Stomach smooth muscle (tissue), 2 donors: ENCODE measurements at regions not wholly inside any gene's neighbourhood (a gene's known extent, or its start where the extent isn't known, plus 50 kb on each side); places are given as distances from the start of the nearest gene placed in this dataset.
"Not testable (repeated sequence)": the region's sequence is repeated elsewhere in the genome, so short reads cannot be mapped to it uniquely, and the experiment has no call there.

Source experiments
- H3K27ac ChIP-seq: one replicate; pipeline ENCODE4 v1.7.0; 2013; ENCODE audit warnings: mild to moderate bottlenecking, low read length, inconsistent platforms
- H3K27me3 ChIP-seq, 2 donors: one replicate each; pipeline ENCODE4 v1.7.0; 2013; ENCODE audit warnings: low read length in 2 of 2; ENCODE audit not compliant: insufficient read depth in 2 of 2, control insufficient read depth in 1 of 2
- H3K36me3 ChIP-seq, 2 donors: one replicate each; pipeline ENCODE4 v1.7.0; 2013; ENCODE audit warnings: low read length in 2 of 2; ENCODE audit not compliant: control insufficient read depth in 2 of 2, insufficient read depth in 2 of 2
- H3K4me1 ChIP-seq: one replicate; pipeline ENCODE4 v1.7.0; 2013; ENCODE audit warnings: low read length; ENCODE audit not compliant: control insufficient read depth, insufficient read depth
- H3K4me3 ChIP-seq, 2 donors: one replicate each; pipeline ENCODE4 v1.7.0; 2013; ENCODE audit warnings: low read length in 2 of 2
- H3K9ac ChIP-seq, 2 donors: one replicate each; pipeline ENCODE4 v1.7.0; 2013; ENCODE audit warnings: low read length in 2 of 2, mild to moderate bottlenecking in 1 of 2
- H3K9me3 ChIP-seq, 2 donors: one replicate each; pipeline ENCODE4 v1.7.0; 2013; ENCODE audit warnings: low read length in 2 of 2; ENCODE audit not compliant: control insufficient read depth in 2 of 2
- donor health status: healthy.
- donor health status: Pancreatic carcinoma.

DNA sequence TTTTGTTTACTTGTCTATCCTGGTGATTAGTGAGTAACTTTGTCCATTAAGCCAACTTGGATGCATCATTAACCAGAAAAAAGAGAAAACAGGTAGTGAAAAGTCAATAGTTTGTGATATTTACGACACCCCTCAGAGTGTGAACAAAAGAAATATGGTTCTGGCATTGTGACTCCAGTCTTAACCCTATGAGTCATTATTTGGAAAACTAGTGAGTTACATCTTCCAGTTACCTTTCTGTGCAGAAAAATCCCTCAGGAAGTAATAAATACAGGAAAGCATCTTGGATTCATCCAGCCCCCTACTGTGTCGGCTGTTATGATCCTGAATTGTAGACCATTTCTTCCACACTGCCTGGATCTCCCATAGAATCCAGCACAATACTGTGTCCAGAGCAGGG lies 379.1 kb downstream of the GALC start:
- H3K36me3 ChIP-seq: no peaks in the 10 kb centered on the region
- H3K27me3 ChIP-seq: no peaks in the 10 kb centered on the region
- H3K4me3 ChIP-seq: no peak overlapping the region
- H3K4me1 ChIP-seq: no peaks in the 10 kb centered on the region
- no peak overlapping the region for H3K27ac ChIP-seq
- no peaks in the 10 kb centered on the region for H3K9me3 ChIP-seq
- no peak overlapping the region for H3K9ac ChIP-seq

DNA sequence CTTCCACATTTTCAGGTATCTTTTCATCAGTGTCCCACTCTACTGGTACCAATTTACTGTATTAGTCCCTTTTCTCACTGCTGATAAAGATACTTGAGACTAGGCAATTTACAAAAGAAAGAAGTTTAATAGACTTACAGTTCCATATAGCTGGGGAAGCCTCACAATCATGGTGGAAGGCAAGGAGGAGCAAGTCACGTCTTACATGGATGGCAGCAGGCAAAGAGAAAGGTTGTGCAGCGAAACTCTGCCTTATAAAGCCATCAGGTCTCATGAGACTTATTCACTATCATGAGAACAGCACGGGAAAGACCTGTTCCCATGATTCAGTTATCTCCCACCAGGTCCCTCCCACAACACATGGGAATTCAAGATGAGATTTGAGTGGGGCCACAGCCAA lies 385.9 kb downstream of the GALC start:
- not testable (repeated sequence) for H3K4me3 ChIP-seq, H3K36me3 ChIP-seq, H3K9ac ChIP-seq, H3K27me3 ChIP-seq, H3K27ac ChIP-seq, H3K9me3 ChIP-seq, H3K4me1 ChIP-seq

DNA sequence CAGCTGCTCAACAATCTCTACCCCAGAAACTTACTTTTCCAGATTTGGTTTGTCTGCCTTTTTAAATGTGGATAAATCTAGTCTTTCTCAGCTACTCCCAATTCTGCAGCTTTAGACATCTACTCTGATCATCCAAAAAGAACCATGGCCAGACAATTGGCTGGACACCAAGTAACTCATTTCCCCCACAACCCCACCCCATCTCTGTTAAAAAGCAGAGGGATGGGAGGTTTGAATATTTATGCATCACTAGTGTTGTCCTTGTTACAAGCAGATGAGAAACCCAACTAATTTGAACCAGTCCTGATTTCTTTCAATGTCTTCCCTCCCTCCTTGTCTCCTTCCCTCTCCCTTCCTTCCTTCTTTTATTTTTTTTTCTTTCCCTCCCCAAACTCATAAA lies 391.9 kb downstream of the GALC start:
- no peaks in the 10 kb centered on the region for H3K27me3 ChIP-seq
- no peak overlapping the region for H3K9ac ChIP-seq
- no peaks in the 10 kb centered on the region for H3K9me3 ChIP-seq
- H3K4me3 ChIP-seq: no peak overlapping the region
- H3K4me1 ChIP-seq: no peaks in the 10 kb centered on the region
- H3K36me3 ChIP-seq: no peaks in the 10 kb centered on the region
- no peak overlapping the region for H3K27ac ChIP-seq

DNA sequence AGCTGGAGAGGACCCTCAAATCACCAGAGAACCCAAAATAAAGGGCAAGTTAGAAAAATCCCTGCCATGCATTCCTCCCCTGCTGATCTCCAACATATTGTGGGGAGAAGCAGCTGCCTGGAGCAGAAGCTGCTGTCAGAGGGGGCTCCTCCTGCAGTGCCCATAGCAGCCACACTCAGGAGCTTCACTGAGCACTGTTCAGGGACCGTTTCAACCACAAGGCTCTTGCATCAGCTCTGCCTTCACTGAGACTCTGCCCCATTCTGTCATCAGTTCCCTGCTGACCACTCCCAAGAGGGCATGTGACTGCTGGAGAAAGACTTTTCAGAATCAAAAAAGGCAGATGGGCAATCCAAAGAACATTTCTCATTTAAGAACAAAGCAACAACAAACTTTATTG lies 392.7 kb downstream of the GALC start:
- H3K4me1 ChIP-seq: no peaks in the 10 kb centered on the region
- no peaks in the 10 kb centered on the region for H3K27me3 ChIP-seq
- no peaks in the 10 kb centered on the region for H3K9me3 ChIP-seq
- no peak overlapping the region for H3K27ac ChIP-seq
- H3K4me3 ChIP-seq: no peak overlapping the region
- no peak overlapping the region for H3K9ac ChIP-seq
- H3K36me3 ChIP-seq: no peaks in the 10 kb centered on the region

DNA sequence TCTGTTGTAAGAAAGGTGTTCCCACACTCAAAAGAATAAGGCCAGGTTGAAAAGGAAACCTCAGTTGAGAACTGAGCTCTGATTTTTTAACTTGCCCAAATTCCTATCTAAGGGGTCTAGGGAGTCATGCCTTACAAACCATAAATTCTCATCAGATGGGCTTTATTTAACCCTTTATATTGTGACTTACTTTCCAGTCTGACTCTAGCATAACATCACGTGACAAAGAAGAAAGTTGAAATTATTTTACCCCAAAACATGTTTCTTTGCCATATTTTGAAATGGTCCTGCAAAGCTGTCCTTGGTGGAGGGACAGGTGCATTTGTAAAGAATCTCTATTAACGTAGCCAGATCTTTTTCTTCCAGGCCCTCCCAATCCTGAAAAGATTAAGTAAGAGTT lies 411.7 kb downstream of the GALC start:
- no peak overlapping the region for H3K9ac ChIP-seq
- no peaks in the 10 kb centered on the region for H3K36me3 ChIP-seq
- no peaks in the 10 kb centered on the region for H3K4me1 ChIP-seq
- H3K4me3 ChIP-seq: no peak overlapping the region
- no peaks in the 10 kb centered on the region for H3K9me3 ChIP-seq
- no peaks in the 10 kb centered on the region for H3K27me3 ChIP-seq
- H3K27ac ChIP-seq: no peak overlapping the region

DNA sequence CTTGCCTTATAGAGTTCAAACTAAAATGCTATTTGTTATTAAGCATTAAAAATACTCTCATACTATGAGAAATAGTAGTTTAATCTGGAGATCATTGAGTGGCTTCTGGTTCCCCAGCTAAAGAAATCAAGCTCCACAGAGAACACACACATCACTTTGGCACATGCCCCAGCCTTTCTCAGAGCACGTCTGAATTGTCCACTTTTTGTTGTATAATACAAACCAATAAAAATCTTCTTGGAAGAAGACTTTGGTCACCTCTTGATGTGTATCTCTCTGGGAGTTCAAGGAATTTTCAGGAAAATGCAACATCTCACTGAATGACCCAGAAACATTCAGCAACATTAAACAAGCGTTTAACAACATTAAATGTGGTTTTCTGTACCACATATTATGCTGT lies 413.9 kb downstream of the GALC start:
- no peaks in the 10 kb centered on the region for H3K4me1 ChIP-seq
- no peaks in the 10 kb centered on the region for H3K36me3 ChIP-seq
- no peak overlapping the region for H3K27ac ChIP-seq
- H3K27me3 ChIP-seq: no peaks in the 10 kb centered on the region
- no peak overlapping the region for H3K4me3 ChIP-seq
- H3K9me3 ChIP-seq: no peaks in the 10 kb centered on the region
- H3K9ac ChIP-seq: no peak overlapping the region

DNA sequence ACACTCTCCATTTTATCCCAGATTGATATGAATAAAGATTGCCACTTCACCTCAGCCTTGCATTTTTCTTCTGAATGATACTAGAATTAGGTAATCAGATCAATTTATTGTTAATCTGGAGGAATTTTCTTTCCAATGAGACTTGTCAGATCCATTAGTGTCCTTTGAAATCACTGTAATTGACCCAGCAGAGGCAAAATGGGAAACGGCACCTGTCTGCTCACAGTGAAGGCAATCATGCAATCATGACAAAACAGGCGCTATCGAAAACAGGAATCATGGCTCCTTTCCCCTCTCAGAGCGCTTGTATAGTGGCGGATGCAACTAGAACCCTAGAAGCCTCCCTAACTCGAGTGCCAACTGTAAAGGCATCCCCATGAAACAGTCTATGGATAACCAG lies 417.6 kb downstream of the GALC start:
- Histone ChIP-seq H3K36me3 (no peaks in the 10 kb centered on the region), H3K4me1 (no peaks in the 10 kb centered on the region), H3K9me3 (no peaks in the 10 kb centered on the region), H3K4me3 (no peak overlapping the region), H3K9ac (no peak overlapping the region), H3K27ac (no peak overlapping the region), H3K27me3 (no peaks in the 10 kb centered on the region)

DNA sequence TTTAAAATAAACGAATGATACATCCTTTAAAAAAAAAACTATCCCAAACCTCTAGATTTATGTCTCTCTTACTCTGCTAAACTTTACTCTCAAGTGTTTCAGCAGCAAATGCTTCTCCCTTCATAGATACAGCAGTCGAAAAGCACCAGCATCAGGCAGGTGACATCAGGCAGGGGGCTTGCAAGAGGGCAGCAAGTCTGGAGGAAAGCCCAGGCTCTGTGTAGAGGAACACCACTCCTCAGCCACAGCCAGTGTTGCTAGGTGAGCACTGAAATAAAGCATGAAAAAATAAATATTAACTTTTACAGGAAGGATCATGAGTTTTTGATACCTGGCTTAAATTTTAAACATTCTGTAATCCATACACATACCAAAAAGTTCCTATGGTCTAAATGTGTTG lies 419.4 kb downstream of the GALC start:
- H3K9me3 ChIP-seq: no peaks in the 10 kb centered on the region

DNA sequence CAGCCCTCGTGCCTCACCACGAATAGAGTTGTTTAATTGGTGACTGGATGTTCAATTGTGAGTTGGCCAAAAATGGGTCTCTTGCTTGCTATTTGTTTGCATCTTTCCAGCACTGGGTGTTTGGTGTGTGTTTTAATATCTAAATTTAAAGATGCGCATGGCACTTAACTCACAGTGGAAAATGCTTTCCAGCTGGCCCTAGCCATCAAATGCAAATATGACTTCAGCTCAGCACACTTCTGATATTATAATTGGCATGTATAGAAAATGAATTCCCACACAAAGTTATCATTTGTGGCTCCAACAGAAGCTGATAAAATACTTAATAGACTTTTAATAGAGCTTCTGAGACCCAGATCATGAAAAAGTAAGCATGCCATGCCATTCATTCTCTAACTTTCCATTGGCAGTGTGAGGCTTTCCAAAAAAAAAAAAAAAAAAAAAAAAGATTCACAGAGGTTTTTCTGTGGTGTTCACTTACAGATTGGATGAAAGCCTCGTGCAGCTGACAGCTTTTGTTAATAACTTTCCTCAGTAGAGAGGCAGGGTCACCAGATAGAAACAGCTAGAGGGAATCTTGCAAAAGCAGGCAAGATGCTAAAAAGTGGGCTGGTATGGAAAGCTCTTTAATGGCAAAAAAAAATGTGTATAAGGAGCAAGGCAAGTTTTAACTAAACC lies 425.2 kb downstream of the GALC start:
- H3K27ac ChIP-seq: no peak overlapping the region
- H3K27me3 ChIP-seq: no peaks in the 10 kb centered on the region
- no peak overlapping the region for H3K4me3 ChIP-seq
- no peak overlapping the region for H3K9ac ChIP-seq
- H3K36me3 ChIP-seq: no peaks in the 10 kb centered on the region
- no peaks in the 10 kb centered on the region for H3K9me3 ChIP-seq
- H3K4me1 ChIP-seq: no peaks in the 10 kb centered on the region

More for the DNA sequence above, 419.4 kb downstream of the GALC start:
- no peaks in the 10 kb centered on the region for H3K27me3 ChIP-seq
- H3K4me1 ChIP-seq: no peaks in the 10 kb centered on the region
- no peak overlapping the region for H3K27ac ChIP-seq
- no peaks in the 10 kb centered on the region for H3K36me3 ChIP-seq
- H3K4me3 ChIP-seq: no peak overlapping the region
- H3K9ac ChIP-seq: no peak overlapping the region

DNA sequence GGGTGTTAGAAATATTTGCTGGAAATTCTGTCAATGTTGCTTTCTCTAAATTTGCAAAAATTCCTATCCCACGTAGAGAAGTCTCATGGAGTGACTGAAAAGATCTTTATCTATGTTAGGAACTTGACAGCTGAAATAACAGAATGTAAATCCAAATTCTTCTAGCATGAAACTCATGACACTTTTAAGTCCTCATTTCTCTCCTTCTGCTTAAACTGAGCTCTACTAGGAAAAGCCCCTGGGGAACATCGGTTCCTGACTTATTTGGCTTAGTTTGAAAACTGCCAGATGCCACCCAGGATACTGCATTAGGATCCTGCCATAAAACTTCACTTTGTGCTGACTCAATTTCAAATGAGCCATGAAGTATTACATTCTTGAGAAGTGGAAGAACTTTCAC lies 426.0 kb downstream of the GALC start:
- Histone ChIP-seq H3K27ac (peak overlapping the region; percentile 2), H3K9ac (no peak overlapping the region), H3K4me3 (no peak overlapping the region), H3K4me1 (no peaks in the 10 kb centered on the region), H3K36me3 (no peaks in the 10 kb centered on the region), H3K27me3 (no peaks in the 10 kb centered on the region), H3K9me3 (no peaks in the 10 kb centered on the region)

DNA sequence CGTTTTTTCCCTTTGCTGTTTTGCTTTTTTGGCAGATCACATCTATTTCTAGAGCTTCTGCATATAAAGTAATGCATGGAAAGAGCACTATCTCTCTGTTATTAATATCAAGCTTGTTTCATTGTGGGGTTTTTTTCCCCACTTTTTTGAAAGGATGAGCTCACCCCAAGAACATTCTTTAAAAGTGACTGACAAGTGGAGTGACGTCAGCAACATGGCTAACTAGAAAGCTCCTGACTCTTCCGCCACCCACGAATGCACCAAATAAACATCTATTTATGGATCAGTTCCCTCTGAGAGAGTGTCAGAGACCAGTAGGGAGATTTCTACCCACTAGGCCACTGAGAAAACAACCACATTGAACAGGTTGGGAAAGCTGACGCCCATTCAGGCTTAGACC lies 445.4 kb downstream of the GALC start:
- no peak overlapping the region for H3K4me3 ChIP-seq
- peaks cover 0 to 2% of the 10 kb centered on the region in 2 donors for H3K27me3 ChIP-seq
- no peaks in the 10 kb centered on the region for H3K9me3 ChIP-seq
- no peak overlapping the region for H3K27ac ChIP-seq
- H3K36me3 ChIP-seq: no peaks in the 10 kb centered on the region
- H3K9ac ChIP-seq: no peak overlapping the region
- H3K4me1 ChIP-seq: no peaks in the 10 kb centered on the region
